Nephron (organoid): ENCODE measurements at regions not wholly inside any gene's neighbourhood (a gene's known extent, or its start where the extent isn't known, plus 50 kb on each side); places are given as distances from the start of the nearest gene placed in this dataset.

ENCODE experiments used
- H3K27ac Mint-ChIP-seq, 3 experiments: 2 replicates each; pipeline ENCODE4 v1.8.0; 2020; ENCODE audit warnings: mixed read lengths in 3 of 3, mild to moderate bottlenecking in 2 of 3, moderate library complexity in 1 of 3
- H3K27me3 Mint-ChIP-seq: 2 replicates; pipeline ENCODE4 v1.8.0; 2021; ENCODE audit warnings: low read depth, mild to moderate bottlenecking, moderate library complexity, mixed read lengths
- H3K36me3 Mint-ChIP-seq: 2 replicates; pipeline ENCODE4 v1.8.0; 2020; ENCODE audit warnings: low read depth, mixed read lengths
- H3K4me1 Mint-ChIP-seq: 2 replicates; pipeline ENCODE4 v1.8.0; 2020; ENCODE audit warnings: mixed read lengths
- H3K4me3 Mint-ChIP-seq, 3 experiments: 2 replicates each; pipeline ENCODE4 v1.8.0; 2020; ENCODE audit warnings: mild to moderate bottlenecking in 3 of 3, mixed read lengths in 3 of 3, moderate library complexity in 2 of 3
- H3K9me3 Mint-ChIP-seq: 2 replicates; pipeline ENCODE4 v1.8.0; 2020; ENCODE audit warnings: mixed read lengths
- TF ChIP-seq, protein P1 (sequence below), 3 experiments: fragments of 200-600 bp; sonication (generic); IDR thresholded peaks; one replicate each; pipeline ENCODE4 v1.5.0; 2021; ENCODE audit warnings: antibody characterized with exemption in 3 of 3; ENCODE audit not compliant: unreplicated experiment in 3 of 3

DNA sequence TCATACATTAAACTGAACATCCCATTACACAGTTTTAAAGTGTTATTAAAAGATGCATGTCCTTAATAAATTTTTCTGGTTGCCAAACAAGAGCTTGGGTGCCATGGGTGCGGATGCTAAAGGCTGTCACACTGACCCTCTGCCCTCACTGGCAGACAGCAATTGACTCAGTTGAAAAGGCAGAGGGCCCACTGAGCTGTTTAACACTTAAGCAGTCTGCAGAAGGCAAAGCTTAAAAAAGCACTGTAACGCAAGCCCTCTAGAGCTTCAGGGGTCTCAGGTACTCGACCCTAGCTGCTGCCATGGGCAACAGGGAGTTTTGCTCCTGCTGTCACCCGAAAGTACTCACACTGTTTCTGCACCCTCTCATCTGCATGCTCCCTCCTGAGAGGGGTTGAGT, 726.4 kb upstream of the TYRP1 start:
- Mint-ChIP-seq H3K4me3 (no peak overlapping the region), H3K9me3 (no peaks in the 10 kb centered on the region), H3K36me3 (no peaks in the 10 kb centered on the region), H3K27me3 (no peaks in the 10 kb centered on the region), H3K27ac (no peak overlapping the region), H3K4me1 (no peaks in the 10 kb centered on the region)
- TF ChIP-seq, protein P1, sequence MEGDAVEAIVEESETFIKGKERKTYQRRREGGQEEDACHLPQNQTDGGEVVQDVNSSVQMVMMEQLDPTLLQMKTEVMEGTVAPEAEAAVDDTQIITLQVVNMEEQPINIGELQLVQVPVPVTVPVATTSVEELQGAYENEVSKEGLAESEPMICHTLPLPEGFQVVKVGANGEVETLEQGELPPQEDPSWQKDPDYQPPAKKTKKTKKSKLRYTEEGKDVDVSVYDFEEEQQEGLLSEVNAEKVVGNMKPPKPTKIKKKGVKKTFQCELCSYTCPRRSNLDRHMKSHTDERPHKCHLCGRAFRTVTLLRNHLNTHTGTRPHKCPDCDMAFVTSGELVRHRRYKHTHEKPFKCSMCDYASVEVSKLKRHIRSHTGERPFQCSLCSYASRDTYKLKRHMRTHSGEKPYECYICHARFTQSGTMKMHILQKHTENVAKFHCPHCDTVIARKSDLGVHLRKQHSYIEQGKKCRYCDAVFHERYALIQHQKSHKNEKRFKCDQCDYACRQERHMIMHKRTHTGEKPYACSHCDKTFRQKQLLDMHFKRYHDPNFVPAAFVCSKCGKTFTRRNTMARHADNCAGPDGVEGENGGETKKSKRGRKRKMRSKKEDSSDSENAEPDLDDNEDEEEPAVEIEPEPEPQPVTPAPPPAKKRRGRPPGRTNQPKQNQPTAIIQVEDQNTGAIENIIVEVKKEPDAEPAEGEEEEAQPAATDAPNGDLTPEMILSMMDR (IDR thresholded peaks at IDR 0.05; ENCODE audit: unreplicated experiment in 3 of 3): no peak

DNA sequence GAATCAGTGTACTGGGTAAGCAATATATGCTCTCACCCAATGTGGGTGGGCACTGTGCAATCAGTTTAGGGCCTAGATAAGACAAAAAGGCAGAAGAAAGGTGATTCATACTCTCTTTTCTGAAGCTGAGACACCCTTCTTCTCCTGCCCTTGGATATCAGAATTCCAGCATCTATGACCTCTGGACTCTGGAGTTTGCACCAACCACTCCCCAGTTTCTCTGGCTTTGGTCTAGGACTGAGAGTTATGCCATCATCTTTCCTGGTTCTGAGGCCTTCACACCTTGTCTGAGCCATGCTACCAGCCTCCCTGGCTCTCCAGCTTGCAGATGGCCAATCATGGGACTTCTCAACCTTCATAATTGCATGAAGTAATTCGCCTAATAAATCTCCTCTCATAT, 724.6 kb upstream of the TYRP1 start:
- Mint-ChIP-seq H3K9me3 (no peaks in the 10 kb centered on the region), H3K36me3 (no peaks in the 10 kb centered on the region), H3K27ac (no peak overlapping the region), H3K27me3 (no peaks in the 10 kb centered on the region), H3K4me3 (no peak overlapping the region), H3K4me1 (no peaks in the 10 kb centered on the region)
- TF ChIP-seq, protein P1 (IDR thresholded peaks at IDR 0.05; ENCODE audit: unreplicated experiment in 3 of 3): no peak

DNA sequence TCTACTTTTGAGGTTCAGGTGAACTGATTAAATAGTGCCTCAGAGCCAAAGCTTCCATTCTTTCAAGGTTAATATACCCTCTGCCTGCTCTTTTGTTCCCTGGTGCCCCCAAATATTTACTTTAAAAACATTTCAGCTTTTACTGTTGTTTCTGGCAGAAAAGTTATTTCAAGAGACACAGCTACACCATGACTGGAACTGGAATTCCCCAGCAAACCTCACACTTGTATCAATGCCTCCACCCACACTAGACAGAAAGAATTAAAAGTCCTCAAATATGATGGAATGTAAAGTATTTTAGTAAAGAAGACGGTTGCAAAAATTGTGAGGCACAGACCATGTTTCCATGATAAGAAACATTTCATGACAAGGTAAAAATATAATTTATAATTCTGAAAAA, 720.2 kb upstream of the TYRP1 start:
- Mint-ChIP-seq H3K27me3 (no peaks in the 10 kb centered on the region), H3K4me3 (no peak overlapping the region)
- TF ChIP-seq, protein P1 (IDR thresholded peaks at IDR 0.05; ENCODE audit: unreplicated experiment in 3 of 3): no peak

DNA sequence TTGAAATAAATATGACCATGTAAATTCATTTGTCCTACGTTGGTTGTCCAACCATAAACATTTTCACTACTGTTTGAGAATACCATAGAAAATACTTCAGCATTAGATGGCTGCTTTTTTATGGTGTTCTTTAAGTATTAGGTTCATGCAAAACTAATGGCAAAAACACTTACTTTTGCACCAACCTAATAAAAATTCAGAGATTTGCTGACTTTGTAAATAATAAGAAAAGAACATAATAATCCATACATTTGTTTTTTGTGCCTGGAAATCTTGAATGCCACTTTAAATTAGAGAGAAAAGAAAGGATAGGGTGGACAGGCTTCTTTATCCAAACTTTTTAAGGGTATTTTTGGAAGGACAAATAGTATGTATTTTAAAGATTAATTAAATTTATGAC, 719.7 kb upstream of the TYRP1 start:
- Mint-ChIP-seq H3K4me1 (no peaks in the 10 kb centered on the region), H3K36me3 (no peaks in the 10 kb centered on the region), H3K27ac (no peak overlapping the region), H3K27me3 (no peaks in the 10 kb centered on the region), H3K9me3 (no peaks in the 10 kb centered on the region), H3K4me3 (no peak overlapping the region)
- TF ChIP-seq, protein P1 (IDR thresholded peaks at IDR 0.05; ENCODE audit: unreplicated experiment in 3 of 3): no peak

More for the DNA sequence above, 720.2 kb upstream of the TYRP1 start:
- Mint-ChIP-seq H3K9me3 (no peaks in the 10 kb centered on the region), H3K36me3 (no peaks in the 10 kb centered on the region), H3K4me1 (no peaks in the 10 kb centered on the region), H3K27ac (no peak overlapping the region)

DNA sequence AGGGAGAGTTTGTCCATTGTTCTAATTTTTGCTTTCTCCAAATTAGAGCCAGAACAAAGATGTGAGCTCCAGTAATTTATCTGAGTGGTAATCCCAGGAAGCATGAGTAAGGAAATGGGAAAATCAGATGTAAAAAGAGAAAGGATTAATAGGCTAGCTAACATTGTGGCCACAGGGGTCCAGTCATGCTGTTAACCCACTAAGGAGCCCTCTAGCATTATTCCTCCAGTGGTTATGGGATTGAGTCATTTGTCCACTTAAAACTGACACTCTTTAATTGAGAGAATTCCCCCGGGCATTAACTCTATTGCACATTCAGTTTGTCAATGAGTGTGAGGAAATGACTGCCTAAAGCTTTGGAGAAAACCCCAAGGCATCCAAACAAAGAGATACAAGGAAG, 700.3 kb upstream of the TYRP1 start:
- Mint-ChIP-seq H3K4me1 (no peaks in the 10 kb centered on the region), H3K9me3 (no peaks in the 10 kb centered on the region), H3K27me3 (no peaks in the 10 kb centered on the region), H3K27ac (no peak overlapping the region), H3K4me3 (no peak overlapping the region), H3K36me3 (no peaks in the 10 kb centered on the region)
- TF ChIP-seq, protein P1 (IDR thresholded peaks at IDR 0.05; ENCODE audit: unreplicated experiment in 3 of 3): no peak

DNA sequence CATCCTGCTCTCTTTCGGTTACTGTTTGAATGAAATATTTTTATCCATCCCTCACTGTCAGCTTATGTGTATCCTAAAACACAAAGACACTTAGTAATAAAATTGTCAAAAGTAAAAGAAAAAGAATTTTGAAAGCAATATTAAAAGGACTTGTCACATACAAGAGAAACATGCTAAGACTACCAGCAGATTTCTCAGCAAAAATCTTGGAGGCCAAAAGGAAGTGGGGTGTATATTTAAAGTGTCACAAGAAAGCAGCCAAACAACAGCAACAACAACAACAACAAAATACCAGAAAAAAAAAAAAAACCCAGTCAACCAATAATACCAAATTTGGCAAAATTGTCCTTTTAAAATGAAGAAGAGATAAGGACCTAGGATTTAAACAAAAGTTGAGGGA, 678.7 kb upstream of the TYRP1 start:
- TF ChIP-seq, protein P1 (IDR thresholded peaks at IDR 0.05; ENCODE audit: unreplicated experiment in 3 of 3): no peak
- no peaks in the 10 kb centered on the region for H3K4me1 Mint-ChIP-seq
- peaks cover 34% of the 10 kb centered on the region for H3K9me3 Mint-ChIP-seq
- H3K27me3 Mint-ChIP-seq: no peaks in the 10 kb centered on the region
- H3K27ac Mint-ChIP-seq: no peak overlapping the region
- H3K4me3 Mint-ChIP-seq: no peak overlapping the region
- H3K36me3 Mint-ChIP-seq: no peaks in the 10 kb centered on the region
